ENCODE measurements at regions not wholly inside any gene's neighbourhood (a gene's known extent, or its start where the extent isn't known, plus 50 kb on each side); places are given as distances from the start of the nearest gene placed in this dataset.

DNA sequence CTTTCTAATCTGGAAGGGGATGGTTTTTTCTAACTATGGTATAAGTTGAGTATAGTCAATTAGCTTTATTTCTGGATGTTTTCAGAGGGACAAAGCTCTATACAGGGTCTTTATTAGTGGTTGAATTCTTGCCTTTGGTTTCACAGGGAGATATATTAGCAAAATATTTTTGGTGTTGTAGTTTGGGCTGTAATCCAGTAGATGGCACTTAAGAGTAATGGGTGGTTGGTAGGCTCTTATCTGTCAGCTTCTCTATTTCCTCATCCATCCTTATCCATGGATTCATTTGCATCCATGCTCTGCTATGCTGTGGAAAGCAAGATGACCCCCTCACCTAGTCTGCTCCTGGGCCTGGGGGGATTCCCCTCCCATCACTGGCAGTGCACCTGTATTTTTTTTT is 363.6 kb upstream of the CYLC2 start:
- TF ChIP-seq TAF1 (IDR thresholded peaks at IDR 0.05; ENCODE audit: borderline replicate concordance, low read depth, low read length) (no peak), RXRA (IDR thresholded peaks at IDR 0.05; ENCODE audit: borderline replicate concordance, low read depth) (no peak), SIN3A (IDR thresholded peaks at IDR 0.05; ENCODE audit: borderline replicate concordance, low read depth, low read length) (no peak), POLR2AphosphoS5 (IDR thresholded peaks at IDR 0.05; ENCODE audit: low read depth, low read length) (no peak), EZH2phosphoT487 (IDR thresholded peaks at IDR 0.05; ENCODE audit: borderline replicate concordance, low read depth) (no peak), YY1 (IDR thresholded peaks at IDR 0.05; ENCODE audit: low read depth) (no peak)
- TF ChIP-seq, protein P1, sequence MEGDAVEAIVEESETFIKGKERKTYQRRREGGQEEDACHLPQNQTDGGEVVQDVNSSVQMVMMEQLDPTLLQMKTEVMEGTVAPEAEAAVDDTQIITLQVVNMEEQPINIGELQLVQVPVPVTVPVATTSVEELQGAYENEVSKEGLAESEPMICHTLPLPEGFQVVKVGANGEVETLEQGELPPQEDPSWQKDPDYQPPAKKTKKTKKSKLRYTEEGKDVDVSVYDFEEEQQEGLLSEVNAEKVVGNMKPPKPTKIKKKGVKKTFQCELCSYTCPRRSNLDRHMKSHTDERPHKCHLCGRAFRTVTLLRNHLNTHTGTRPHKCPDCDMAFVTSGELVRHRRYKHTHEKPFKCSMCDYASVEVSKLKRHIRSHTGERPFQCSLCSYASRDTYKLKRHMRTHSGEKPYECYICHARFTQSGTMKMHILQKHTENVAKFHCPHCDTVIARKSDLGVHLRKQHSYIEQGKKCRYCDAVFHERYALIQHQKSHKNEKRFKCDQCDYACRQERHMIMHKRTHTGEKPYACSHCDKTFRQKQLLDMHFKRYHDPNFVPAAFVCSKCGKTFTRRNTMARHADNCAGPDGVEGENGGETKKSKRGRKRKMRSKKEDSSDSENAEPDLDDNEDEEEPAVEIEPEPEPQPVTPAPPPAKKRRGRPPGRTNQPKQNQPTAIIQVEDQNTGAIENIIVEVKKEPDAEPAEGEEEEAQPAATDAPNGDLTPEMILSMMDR (IDR thresholded peaks at IDR 0.05), result peak; percentile 48
- TF ChIP-seq, protein P2, sequence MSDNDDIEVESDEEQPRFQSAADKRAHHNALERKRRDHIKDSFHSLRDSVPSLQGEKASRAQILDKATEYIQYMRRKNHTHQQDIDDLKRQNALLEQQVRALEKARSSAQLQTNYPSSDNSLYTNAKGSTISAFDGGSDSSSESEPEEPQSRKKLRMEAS (IDR thresholded peaks at IDR 0.05; ENCODE audit: low read depth), result no peak
- TF ChIP-seq, protein P3, sequence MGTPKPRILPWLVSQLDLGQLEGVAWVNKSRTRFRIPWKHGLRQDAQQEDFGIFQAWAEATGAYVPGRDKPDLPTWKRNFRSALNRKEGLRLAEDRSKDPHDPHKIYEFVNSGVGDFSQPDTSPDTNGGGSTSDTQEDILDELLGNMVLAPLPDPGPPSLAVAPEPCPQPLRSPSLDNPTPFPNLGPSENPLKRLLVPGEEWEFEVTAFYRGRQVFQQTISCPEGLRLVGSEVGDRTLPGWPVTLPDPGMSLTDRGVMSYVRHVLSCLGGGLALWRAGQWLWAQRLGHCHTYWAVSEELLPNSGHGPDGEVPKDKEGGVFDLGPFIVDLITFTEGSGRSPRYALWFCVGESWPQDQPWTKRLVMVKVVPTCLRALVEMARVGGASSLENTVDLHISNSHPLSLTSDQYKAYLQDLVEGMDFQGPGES (IDR thresholded peaks at IDR 0.05; ENCODE audit: low read depth, low read length), result no peak
